ENCODE measurements at regions not wholly inside any gene's neighbourhood (a gene's known extent, or its start where the extent isn't known, plus 50 kb on each side); places are given as distances from the start of the nearest gene placed in this dataset.

DNA sequence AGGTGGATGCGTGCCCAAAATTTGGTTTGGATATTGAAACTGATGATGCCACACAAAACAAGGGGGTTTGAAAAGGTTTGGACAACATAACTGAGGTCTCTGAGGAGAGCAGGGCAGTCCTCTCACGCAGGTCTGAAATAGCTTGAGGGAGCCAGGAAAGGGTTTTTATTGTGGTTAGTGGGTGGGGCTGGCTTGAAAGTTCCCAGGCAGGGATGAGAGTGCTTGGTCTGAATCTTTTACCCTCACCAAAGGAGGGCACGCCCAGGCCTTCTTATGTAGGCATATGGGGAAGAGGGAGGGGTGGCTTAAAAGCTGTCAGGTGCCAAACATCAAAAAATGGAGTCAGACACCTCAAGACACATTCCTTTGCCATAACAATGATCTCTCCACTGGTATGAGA is 493.1 kb upstream of the CCDC196 start:
- no peaks in the 10 kb centered on the region for H3K27me3 ChIP-seq
- H3K4me3 ChIP-seq: no peak overlapping the region
- 69 to 86% methylated on average over 3 of the region's 3 CpGs for WGBS, 2 donors (ENCODE audit: low coverage in 1 of 2)
- H3K27ac ChIP-seq: no peak overlapping the region
- H3K36me3 ChIP-seq: no peaks in the 10 kb centered on the region
- TF ChIP-seq EP300 (IDR thresholded peaks at IDR 0.05) (no peak), POLR2AphosphoS5 (IDR thresholded peaks at IDR 0.05) (no peak), POLR2A (IDR thresholded peaks at IDR 0.05) (no peak)
- TF ChIP-seq, protein P1, sequence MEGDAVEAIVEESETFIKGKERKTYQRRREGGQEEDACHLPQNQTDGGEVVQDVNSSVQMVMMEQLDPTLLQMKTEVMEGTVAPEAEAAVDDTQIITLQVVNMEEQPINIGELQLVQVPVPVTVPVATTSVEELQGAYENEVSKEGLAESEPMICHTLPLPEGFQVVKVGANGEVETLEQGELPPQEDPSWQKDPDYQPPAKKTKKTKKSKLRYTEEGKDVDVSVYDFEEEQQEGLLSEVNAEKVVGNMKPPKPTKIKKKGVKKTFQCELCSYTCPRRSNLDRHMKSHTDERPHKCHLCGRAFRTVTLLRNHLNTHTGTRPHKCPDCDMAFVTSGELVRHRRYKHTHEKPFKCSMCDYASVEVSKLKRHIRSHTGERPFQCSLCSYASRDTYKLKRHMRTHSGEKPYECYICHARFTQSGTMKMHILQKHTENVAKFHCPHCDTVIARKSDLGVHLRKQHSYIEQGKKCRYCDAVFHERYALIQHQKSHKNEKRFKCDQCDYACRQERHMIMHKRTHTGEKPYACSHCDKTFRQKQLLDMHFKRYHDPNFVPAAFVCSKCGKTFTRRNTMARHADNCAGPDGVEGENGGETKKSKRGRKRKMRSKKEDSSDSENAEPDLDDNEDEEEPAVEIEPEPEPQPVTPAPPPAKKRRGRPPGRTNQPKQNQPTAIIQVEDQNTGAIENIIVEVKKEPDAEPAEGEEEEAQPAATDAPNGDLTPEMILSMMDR (IDR thresholded peaks at IDR 0.05): no peak
- H3K9me3 ChIP-seq: no peaks in the 10 kb centered on the region
- H3K4me1 ChIP-seq: no peaks in the 10 kb centered on the region
- no peak for ATAC-seq

DNA sequence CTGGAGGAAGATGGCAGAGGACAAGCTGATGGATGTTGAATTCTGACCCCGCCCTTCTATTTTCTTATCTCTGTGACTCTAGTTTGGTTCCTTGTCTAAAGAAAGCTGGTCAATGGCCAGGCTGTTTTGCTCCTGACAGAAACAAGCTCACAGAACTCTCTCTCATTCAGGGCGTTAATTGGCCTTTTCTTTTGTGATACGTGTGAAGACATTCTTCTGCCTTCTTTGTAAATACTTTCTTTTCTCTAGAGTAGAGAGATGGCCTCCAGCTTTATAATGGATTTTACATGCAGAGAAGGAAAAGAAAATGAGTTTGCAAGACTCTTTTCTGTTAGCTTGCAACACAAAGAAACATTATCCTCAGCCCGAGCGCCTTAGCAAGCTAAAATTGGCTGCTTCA is 492.2 kb upstream of the CCDC196 start:
- Histone ChIP-seq H3K36me3 (no peaks in the 10 kb centered on the region), H3K4me3 (no peak overlapping the region), H3K27me3 (no peaks in the 10 kb centered on the region), H3K27ac (no peak overlapping the region), H3K9me3 (no peaks in the 10 kb centered on the region), H3K4me1 (no peaks in the 10 kb centered on the region)
- WGBS, 2 donors (ENCODE audit: low coverage in 1 of 2): 73 to 75% methylated on average over 4 to 5 of the region's 5 CpGs
- no peak for ATAC-seq
- no peak for TF ChIP-seq POLR2AphosphoS5 (IDR thresholded peaks at IDR 0.05)
- TF ChIP-seq, protein P1 (IDR thresholded peaks at IDR 0.05): no peak
- no peak for TF ChIP-seq POLR2A (IDR thresholded peaks at IDR 0.05)
- TF ChIP-seq EP300 (IDR thresholded peaks at IDR 0.05): no peak

GRCh38 chr14:65997347-65997746 is 488.8 kb upstream of the CCDC196 start:
- TF ChIP-seq EP300 (IDR thresholded peaks at IDR 0.05): no peak
- ATAC-seq: no peak
- Histone ChIP-seq H3K36me3 (no peaks in the 10 kb centered on the region), H3K4me1 (no peaks in the 10 kb centered on the region), H3K4me3 (no peak overlapping the region), H3K27ac (no peak overlapping the region), H3K27me3 (no peaks in the 10 kb centered on the region), H3K9me3 (peaks cover 0 to 16% (median 0%) of the 10 kb centered on the region in 3 donors)
- WGBS, 2 donors (ENCODE audit: low coverage in 1 of 2): 67 to 100% methylated on average over 1 of the region's 2 CpGs

- Histone ChIP-seq H3K27me3 (peaks cover 6% of the 10 kb centered on the region), H3K9me3 (peaks cover 0 to 21% (median 0%) of the 10 kb centered on the region in 3 donors), H3K27ac (no peak overlapping the region), H3K36me3 (no peaks in the 10 kb centered on the region), H3K4me3 (no peak overlapping the region), H3K4me1 (no peaks in the 10 kb centered on the region)
- 71% methylated on average over 1 of the region's 1 CpG; no CpG with 5 or more reads in 1 of the 2 donors for WGBS, 2 donors (ENCODE audit: low coverage in 1 of 2)
- no peak for TF ChIP-seq POLR2AphosphoS5 (IDR thresholded peaks at IDR 0.05)
- TF ChIP-seq POLR2A (IDR thresholded peaks at IDR 0.05): no peak
- TF ChIP-seq, protein P1 (IDR thresholded peaks at IDR 0.05): no peak
- TF ChIP-seq EP300 (IDR thresholded peaks at IDR 0.05): no peak
- no peak for ATAC-seq
Measured at GRCh38 chr14:65999865-66000264, 486.3 kb upstream of the CCDC196 start.

- no peak for TF ChIP-seq POLR2A (IDR thresholded peaks at IDR 0.05)
- TF ChIP-seq, protein P1 (IDR thresholded peaks at IDR 0.05): no peak
- no peak for TF ChIP-seq EP300 (IDR thresholded peaks at IDR 0.05)
- no peak for TF ChIP-seq POLR2AphosphoS5 (IDR thresholded peaks at IDR 0.05)
- no peaks in the 10 kb centered on the region for H3K36me3 ChIP-seq
- H3K4me1 ChIP-seq: no peaks in the 10 kb centered on the region
- ATAC-seq: no peak
- 64 to 77% methylated on average over 1 of the region's 1 CpG for WGBS, 2 donors (ENCODE audit: low coverage in 1 of 2)
- peaks cover 6% of the 10 kb centered on the region for H3K27me3 ChIP-seq
- H3K27ac ChIP-seq: no peak overlapping the region
- no peak overlapping the region for H3K4me3 ChIP-seq
- peaks cover 0 to 21% (median 0%) of the 10 kb centered on the region in 3 donors for H3K9me3 ChIP-seq
Measured at GRCh38 chr14:66000766-66001165, 485.4 kb upstream of the CCDC196 start.
